Nephron (organoid): ENCODE measurements at regions not wholly inside any gene's neighbourhood (a gene's known extent, or its start where the extent isn't known, plus 50 kb on each side); places are given as distances from the start of the nearest gene placed in this dataset.

ENCODE experiments used
- H3K27ac Mint-ChIP-seq, 3 experiments: 2 replicates each; pipeline ENCODE4 v1.8.0; 2020; ENCODE audit warnings: mixed read lengths in 3 of 3, mild to moderate bottlenecking in 2 of 3, moderate library complexity in 1 of 3
- H3K27me3 Mint-ChIP-seq: 2 replicates; pipeline ENCODE4 v1.8.0; 2021; ENCODE audit warnings: low read depth, mild to moderate bottlenecking, moderate library complexity, mixed read lengths
- H3K36me3 Mint-ChIP-seq: 2 replicates; pipeline ENCODE4 v1.8.0; 2020; ENCODE audit warnings: low read depth, mixed read lengths
- H3K4me1 Mint-ChIP-seq: 2 replicates; pipeline ENCODE4 v1.8.0; 2020; ENCODE audit warnings: mixed read lengths
- H3K4me3 Mint-ChIP-seq, 3 experiments: 2 replicates each; pipeline ENCODE4 v1.8.0; 2020; ENCODE audit warnings: mild to moderate bottlenecking in 3 of 3, mixed read lengths in 3 of 3, moderate library complexity in 2 of 3
- H3K9me3 Mint-ChIP-seq: 2 replicates; pipeline ENCODE4 v1.8.0; 2020; ENCODE audit warnings: mixed read lengths
- CTCF ChIP-seq, 3 experiments: fragments of 200-600 bp; sonication (generic); IDR thresholded peaks; one replicate each; pipeline ENCODE4 v1.5.0; 2021; ENCODE audit warnings: antibody characterized with exemption in 3 of 3; ENCODE audit not compliant: unreplicated experiment in 3 of 3

DNA sequence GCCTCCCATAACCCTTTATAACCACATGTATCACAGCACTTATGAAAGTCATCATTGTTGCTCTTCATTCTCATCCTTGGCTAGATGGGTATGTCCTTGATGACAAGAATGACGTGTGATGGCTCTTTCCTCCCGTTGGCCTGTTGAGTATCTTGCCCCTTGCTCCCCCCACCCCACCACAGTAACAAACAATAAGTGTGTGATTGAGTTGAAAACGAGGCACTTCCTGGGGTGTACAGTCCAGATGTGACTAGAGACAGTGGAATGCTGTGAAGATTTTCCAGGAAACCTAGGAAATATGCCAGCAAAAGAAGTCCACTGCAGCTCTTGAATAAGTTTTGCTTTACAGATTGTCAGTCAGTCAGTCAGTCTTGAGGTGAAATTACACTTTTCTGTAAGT is 262.5 kb downstream of the ELAVL2 start:
- Mint-ChIP-seq H3K9me3 (no peaks in the 10 kb centered on the region), H3K27me3 (no peaks in the 10 kb centered on the region), H3K4me1 (peaks cover 4% of the 10 kb centered on the region), H3K4me3 (no peak overlapping the region), H3K27ac (peak overlapping the region in 1 of 3 experiments; percentile 39), H3K36me3 (no peaks in the 10 kb centered on the region)
- no peak for TF ChIP-seq CTCF (IDR thresholded peaks at IDR 0.05; ENCODE audit: unreplicated experiment in 3 of 3)

DNA sequence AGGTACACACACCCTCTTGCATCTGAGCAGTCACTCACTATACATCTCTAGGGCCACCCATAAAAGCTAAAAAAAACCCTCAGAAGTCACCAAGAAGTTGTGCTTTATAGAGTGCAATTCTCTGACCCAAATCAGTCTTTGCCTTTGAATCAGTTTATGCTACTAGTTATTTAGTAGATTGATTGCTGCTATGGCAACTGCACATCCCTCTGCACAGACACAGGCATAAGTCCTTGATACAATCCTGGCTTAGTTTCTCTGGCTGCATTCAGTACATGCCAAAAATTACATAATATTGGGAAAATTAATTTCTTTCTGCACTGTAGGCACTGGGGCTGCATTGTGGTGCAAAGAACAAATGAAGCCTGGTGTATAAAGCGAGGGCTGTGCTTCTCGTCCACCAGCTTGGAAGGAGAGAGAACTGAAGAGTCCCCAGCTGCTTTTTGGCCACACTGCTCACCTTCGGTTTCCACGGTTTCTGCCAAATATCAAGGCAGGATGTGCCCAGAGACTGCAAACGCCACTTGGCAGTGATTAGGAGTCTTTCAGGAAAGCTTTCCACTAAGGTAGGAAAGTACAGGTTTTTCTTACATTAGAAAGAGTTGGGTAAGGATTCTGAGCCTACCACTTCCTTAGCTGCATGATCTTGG is 258.4 kb downstream of the ELAVL2 start:
- H3K4me3 Mint-ChIP-seq, result no peak overlapping the region
- H3K27ac Mint-ChIP-seq, result no peak overlapping the region
- no peaks in the 10 kb centered on the region for H3K27me3 Mint-ChIP-seq
- no peaks in the 10 kb centered on the region for H3K9me3 Mint-ChIP-seq
- H3K4me1 Mint-ChIP-seq, result peaks cover 4% of the 10 kb centered on the region
- no peaks in the 10 kb centered on the region for H3K36me3 Mint-ChIP-seq
- TF ChIP-seq CTCF (IDR thresholded peaks at IDR 0.05; ENCODE audit: unreplicated experiment in 3 of 3), result no peak

- no peak overlapping the region for H3K4me3 Mint-ChIP-seq
- H3K36me3 Mint-ChIP-seq, result no peaks in the 10 kb centered on the region
- H3K27me3 Mint-ChIP-seq, result no peaks in the 10 kb centered on the region
- H3K27ac Mint-ChIP-seq, result no peak overlapping the region
- no peak for TF ChIP-seq CTCF (IDR thresholded peaks at IDR 0.05; ENCODE audit: unreplicated experiment in 3 of 3)
- H3K9me3 Mint-ChIP-seq, result peaks cover 1% of the 10 kb centered on the region
- H3K4me1 Mint-ChIP-seq, result no peaks in the 10 kb centered on the region
Measured at GRCh38 chr9:23571414-23572104, 254.5 kb downstream of the ELAVL2 start.

GRCh38 chr9:23573800-23574199 is 252.2 kb downstream of the ELAVL2 start:
- H3K27ac Mint-ChIP-seq, result no peak overlapping the region
- H3K36me3 Mint-ChIP-seq, result no peaks in the 10 kb centered on the region
- peaks cover 3% of the 10 kb centered on the region for H3K9me3 Mint-ChIP-seq
- no peaks in the 10 kb centered on the region for H3K4me1 Mint-ChIP-seq
- no peaks in the 10 kb centered on the region for H3K27me3 Mint-ChIP-seq
- H3K4me3 Mint-ChIP-seq, result no peak overlapping the region
- TF ChIP-seq CTCF (IDR thresholded peaks at IDR 0.05; ENCODE audit: unreplicated experiment in 3 of 3), result no peak

DNA sequence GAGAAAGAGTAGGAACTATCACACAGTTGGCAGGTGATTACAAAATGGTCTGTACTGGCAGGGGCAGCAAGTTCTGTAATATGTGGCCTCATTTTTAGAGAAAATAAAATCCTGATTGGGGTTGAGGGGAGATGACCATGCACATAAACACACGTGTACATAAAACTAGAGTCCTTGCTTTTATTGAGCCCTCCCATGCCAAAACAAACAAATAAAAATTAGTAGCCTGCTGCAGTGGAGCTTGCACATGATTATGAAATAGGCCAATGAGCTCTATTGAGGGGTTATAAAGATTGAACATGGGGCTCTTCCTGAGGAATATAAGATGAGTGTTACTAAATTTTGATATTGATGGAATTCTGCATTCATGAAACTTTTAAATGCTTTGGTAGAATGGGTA is 248.4 kb downstream of the ELAVL2 start:
- no peak for TF ChIP-seq CTCF (IDR thresholded peaks at IDR 0.05; ENCODE audit: unreplicated experiment in 3 of 3)
- Mint-ChIP-seq H3K4me3 (no peak overlapping the region), H3K4me1 (no peaks in the 10 kb centered on the region), H3K9me3 (peaks cover 3% of the 10 kb centered on the region), H3K36me3 (no peaks in the 10 kb centered on the region), H3K27me3 (no peaks in the 10 kb centered on the region), H3K27ac (no peak overlapping the region)

DNA sequence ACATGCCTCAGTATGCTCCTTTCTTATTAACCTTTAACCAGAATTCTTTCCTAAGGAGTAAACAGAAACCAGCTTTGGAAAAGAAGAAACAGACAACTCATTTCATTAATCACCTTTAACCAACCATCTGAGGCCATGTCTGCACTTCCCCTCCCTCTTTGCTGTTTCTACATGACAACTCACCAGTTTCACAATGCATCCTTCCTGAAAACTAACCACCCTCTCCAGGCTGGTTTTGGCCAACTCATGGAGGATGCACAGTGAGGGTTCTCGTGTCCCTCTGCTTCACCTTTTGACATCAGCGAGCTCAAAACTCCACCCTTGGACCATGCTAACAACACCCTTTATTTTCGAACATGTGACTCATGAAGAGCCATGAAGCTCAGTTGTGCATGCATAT is 244.1 kb downstream of the ELAVL2 start:
- H3K4me1 Mint-ChIP-seq, result no peaks in the 10 kb centered on the region
- TF ChIP-seq CTCF (IDR thresholded peaks at IDR 0.05; ENCODE audit: unreplicated experiment in 3 of 3), result no peak
- no peaks in the 10 kb centered on the region for H3K36me3 Mint-ChIP-seq
- H3K27me3 Mint-ChIP-seq, result no peaks in the 10 kb centered on the region
- H3K9me3 Mint-ChIP-seq, result no peaks in the 10 kb centered on the region
- H3K27ac Mint-ChIP-seq, result no peak overlapping the region
- no peak overlapping the region for H3K4me3 Mint-ChIP-seq
